ENCODE measurements at regions not wholly inside any gene's neighbourhood (a gene's known extent, or its start where the extent isn't known, plus 50 kb on each side); places are given as distances from the start of the nearest gene placed in this dataset.

DNA sequence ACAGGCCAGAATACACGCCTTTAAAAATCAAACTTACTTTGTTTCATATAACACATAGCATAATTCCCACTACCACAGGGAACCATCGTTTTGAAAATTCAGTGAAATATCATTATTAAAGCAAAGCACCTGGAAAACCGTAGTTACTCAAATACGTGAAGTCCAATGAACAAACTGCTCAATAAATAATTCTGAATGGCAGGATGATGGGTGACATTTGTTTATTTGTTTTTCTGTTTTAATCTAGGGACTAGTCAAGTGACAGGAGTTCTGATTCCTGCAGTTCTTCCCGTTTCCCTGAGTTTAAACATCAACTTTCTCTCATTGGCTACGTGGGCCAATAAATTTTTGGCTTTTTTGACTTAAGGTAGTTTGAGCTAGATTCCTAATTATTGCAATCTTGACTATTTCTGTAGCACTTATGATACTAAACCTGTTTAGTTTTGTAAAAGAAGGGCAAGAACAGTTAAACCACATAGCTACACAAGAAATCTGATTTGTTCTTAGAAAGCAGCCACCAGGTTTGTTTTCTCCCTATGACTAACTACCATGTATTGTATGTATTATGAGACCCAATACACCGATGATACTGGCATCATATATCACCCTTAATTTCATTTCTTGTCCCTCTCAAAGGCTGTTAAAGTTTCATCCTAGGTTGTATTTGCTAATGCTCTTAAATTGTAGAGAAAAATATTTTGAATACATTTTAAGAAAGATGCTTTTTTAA is 411.2 kb downstream of the SHQ1 start:
- Histone ChIP-seq H3K4me1 (peaks cover 0 to 17% (median 16%) of the 10 kb centered on the region in 3 donors), H3K36me3 (no peaks in the 10 kb centered on the region), H3K27me3 (no peaks in the 10 kb centered on the region), H3K4me3 (no peak overlapping the region), H3K27ac (no peak overlapping the region), H3K9me3 (no peaks in the 10 kb centered on the region)
- WGBS, 2 donors = 37 to 39% methylated on average over 7 of the region's 7 CpGs
- no peak for TF ChIP-seq CTCF (IDR thresholded peaks at IDR 0.05)
- intact Hi-C loops (cut with DNase I) = no loop called here
- DNase-seq (no peak), ATAC-seq (no peak), FAIRE-seq (no peak)

GRCh38 chr3:72434296-72434695 is 413.9 kb downstream of the SHQ1 start:
- no peaks in the 10 kb centered on the region for H3K27me3 ChIP-seq
- FAIRE-seq = no peak
- TF ChIP-seq CTCF (IDR thresholded peaks at IDR 0.05) = no peak
- intact Hi-C loops (cut with DNase I) = no loop called here
- WGBS, 2 donors = 53 to 60% methylated on average over 1 of the region's 1 CpG
- H3K9me3 ChIP-seq = no peaks in the 10 kb centered on the region
- no peak for ATAC-seq
- H3K4me1 ChIP-seq = peaks cover 0 to 14% (median 14%) of the 10 kb centered on the region in 3 donors
- no peak overlapping the region for H3K4me3 ChIP-seq
- no peak overlapping the region for H3K27ac ChIP-seq
- no peaks in the 10 kb centered on the region for H3K36me3 ChIP-seq
- DNase-seq = no peak

GRCh38 chr3:72432246-72432645 is 416.0 kb downstream of the SHQ1 start:
- TF ChIP-seq CTCF (IDR thresholded peaks at IDR 0.05) = no peak
- H3K27me3 ChIP-seq = no peaks in the 10 kb centered on the region
- intact Hi-C loops (cut with DNase I) = no loop called here
- FAIRE-seq (no peak), ATAC-seq (no peak), DNase-seq (no peak)
- H3K4me1 ChIP-seq = peaks cover 0 to 20% (median 17%) of the 10 kb centered on the region in 3 donors
- H3K36me3 ChIP-seq = no peaks in the 10 kb centered on the region
- H3K9me3 ChIP-seq = no peaks in the 10 kb centered on the region
- no peak overlapping the region for H3K27ac ChIP-seq
- no peak overlapping the region for H3K4me3 ChIP-seq
- 80 to 83% methylated on average over 7 of the region's 7 CpGs for WGBS, 2 donors

- no peak for TF ChIP-seq CTCF (IDR thresholded peaks at IDR 0.05)
- no peak for DNase-seq
- ATAC-seq = peak in 2 of 4 donors; percentile 62 to 70
- no peak for FAIRE-seq
- 65% methylated on average over 4 of the region's 4 CpGs for WGBS, 2 donors
- Histone ChIP-seq H3K36me3 (no peaks in the 10 kb centered on the region), H3K27me3 (no peaks in the 10 kb centered on the region), H3K4me1 (peaks cover 2 to 40% (median 31%) of the 10 kb centered on the region in 3 donors), H3K4me3 (no peak overlapping the region), H3K27ac (no peak overlapping the region), H3K9me3 (no peaks in the 10 kb centered on the region)
- intact Hi-C loops (cut with DNase I) = no loop called here
Measured at GRCh38 chr3:72429589-72430353, 418.5 kb downstream of the SHQ1 start.

GRCh38 chr3:72428803-72429202 is 419.4 kb downstream of the SHQ1 start:
- no peak for ATAC-seq
- no peak for FAIRE-seq
- intact Hi-C loops (cut with DNase I) = no loop called here
- H3K9me3 ChIP-seq = no peaks in the 10 kb centered on the region
- H3K36me3 ChIP-seq = no peaks in the 10 kb centered on the region
- H3K4me1 ChIP-seq = peaks cover 2 to 40% (median 31%) of the 10 kb centered on the region in 3 donors
- H3K27ac ChIP-seq = no peak overlapping the region
- no peak for DNase-seq
- no peak overlapping the region for H3K4me3 ChIP-seq
- WGBS, 2 donors = 84 to 86% methylated on average over 4 of the region's 4 CpGs
- no peaks in the 10 kb centered on the region for H3K27me3 ChIP-seq
- TF ChIP-seq CTCF (IDR thresholded peaks at IDR 0.05) = no peak
